ENCODE measurements at regions not wholly inside any gene's neighbourhood (a gene's known extent, or its start where the extent isn't known, plus 50 kb on each side); places are given as distances from the start of the nearest gene placed in this dataset.

DNA sequence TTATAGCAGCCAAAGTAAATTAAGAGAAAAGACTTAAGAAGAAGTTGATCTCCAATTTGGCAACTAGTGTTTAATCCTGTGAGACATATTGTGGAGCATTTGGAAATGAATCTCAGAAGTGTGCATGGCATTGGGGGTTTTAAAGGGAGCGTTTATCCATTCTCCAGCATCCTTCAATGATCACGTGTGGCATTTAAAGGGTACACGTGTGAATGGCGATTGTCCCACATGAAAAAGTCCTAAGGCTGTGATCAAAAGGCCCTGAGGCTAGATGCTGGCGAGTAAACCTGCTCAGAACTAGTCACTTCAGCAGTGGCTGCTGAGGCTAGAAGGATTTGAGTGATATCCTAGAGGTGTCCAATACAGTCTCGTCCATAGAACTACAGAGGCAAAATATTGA lies 315.6 kb upstream of the CDH9 start:
- ChIA-PET CTCF (no interaction called here), POLR2A (interaction anchor here (0.6 kb wide), 1 partner anchor 49 kb away, joined by 3 read pairs; no protein-coding TSS in a partner anchor)
- H3K9me3 Mint-ChIP-seq (ENCODE audit: low read depth) = peaks cover 4% of the 10 kb centered on the region
- no peaks in the 10 kb centered on the region for H3K27me3 Mint-ChIP-seq
- H3K4me3 Mint-ChIP-seq = no peak overlapping the region
- no peak overlapping the region for H3K27ac Mint-ChIP-seq
- no peaks in the 10 kb centered on the region for H3K36me3 Mint-ChIP-seq (ENCODE audit: low read depth)
- DNase-seq (no peak), ATAC-seq (no peak)
- intact Hi-C loops (cut with DNase I, micrococcal nuclease) = no loop called here
- no peaks in the 10 kb centered on the region for H3K4me1 Mint-ChIP-seq

DNA sequence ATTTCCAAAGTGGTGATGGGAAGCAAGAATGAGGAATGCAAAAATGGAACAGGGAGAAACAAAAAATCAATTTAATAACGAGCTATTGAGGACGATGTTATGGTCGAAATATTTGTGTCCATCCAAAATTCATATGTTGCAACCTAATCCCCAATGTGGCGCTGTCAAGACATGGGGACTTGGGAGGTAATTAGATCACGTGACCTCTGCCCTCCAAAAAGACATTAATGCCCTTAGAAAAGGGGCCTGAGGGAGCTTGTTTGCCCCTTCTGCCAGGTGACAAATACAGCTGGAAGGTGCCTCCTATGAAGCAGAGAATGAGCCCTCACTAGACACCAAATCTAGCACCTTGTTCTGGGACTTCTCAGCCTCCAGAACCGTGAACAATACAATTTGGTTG lies 315.2 kb upstream of the CDH9 start:
- no peaks in the 10 kb centered on the region for H3K36me3 Mint-ChIP-seq (ENCODE audit: low read depth)
- intact Hi-C loops (cut with DNase I, micrococcal nuclease) = no loop called here
- H3K4me1 Mint-ChIP-seq = no peaks in the 10 kb centered on the region
- no peaks in the 10 kb centered on the region for H3K27me3 Mint-ChIP-seq
- DNase-seq (no peak), ATAC-seq (no peak)
- H3K27ac Mint-ChIP-seq = no peak overlapping the region
- ChIA-PET CTCF (no interaction called here), POLR2A (interaction anchor here (0.6 kb wide), 1 partner anchor 49 kb away, joined by 3 read pairs; no protein-coding TSS in a partner anchor)
- H3K4me3 Mint-ChIP-seq = no peak overlapping the region
- H3K9me3 Mint-ChIP-seq (ENCODE audit: low read depth) = peaks cover 4% of the 10 kb centered on the region

DNA sequence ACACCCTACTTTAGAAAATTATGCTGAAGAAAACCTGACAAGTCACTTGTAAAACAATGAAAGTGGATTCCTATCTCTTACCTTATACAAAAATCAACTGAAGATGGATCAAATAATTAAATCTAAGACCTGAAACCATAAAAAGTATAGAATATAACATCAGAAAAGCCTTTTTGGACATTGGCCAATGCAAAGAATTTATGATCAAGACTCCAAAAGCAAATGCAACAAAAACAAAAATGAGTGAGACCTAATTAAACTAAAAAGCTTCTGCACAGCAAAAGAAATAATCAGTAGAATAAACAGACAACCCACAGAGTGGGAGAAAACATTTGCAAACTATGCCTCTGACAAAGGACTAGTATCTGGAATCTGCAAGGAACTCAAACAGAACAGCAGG lies 303.0 kb upstream of the CDH9 start:
- Mint-ChIP-seq H3K4me1 (no peaks in the 10 kb centered on the region), H3K27me3 (no peaks in the 10 kb centered on the region), H3K4me3 (no peak overlapping the region), H3K9me3 (ENCODE audit: low read depth) (peaks cover 17% of the 10 kb centered on the region), H3K36me3 (ENCODE audit: low read depth) (no peaks in the 10 kb centered on the region), H3K27ac (no peak overlapping the region)
- CTCF ChIA-PET = no interaction called here
- intact Hi-C loops (cut with DNase I, micrococcal nuclease) = no loop called here
- ATAC-seq = no peak
- POLR2A ChIA-PET = no interaction called here
- no peak for DNase-seq

DNA sequence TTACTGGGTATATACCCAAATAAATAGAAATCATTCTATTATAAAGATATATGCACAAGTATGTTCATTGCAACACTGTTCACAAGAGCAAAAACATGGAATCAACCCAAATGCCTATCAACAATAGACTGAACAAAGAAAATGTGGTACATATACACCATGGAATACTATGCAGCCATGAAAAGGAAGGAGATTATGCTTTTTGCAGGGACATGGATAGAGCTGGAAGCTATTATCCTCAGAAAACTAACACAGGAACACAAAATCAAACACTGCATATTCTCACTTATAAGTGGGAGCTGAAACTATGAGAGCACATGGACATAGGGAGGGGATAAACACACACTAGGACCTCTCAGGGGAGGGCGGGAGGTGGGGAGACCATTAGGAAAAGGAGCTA lies 298.4 kb upstream of the CDH9 start:
- intact Hi-C loops (cut with DNase I, micrococcal nuclease) = no loop called here
- no peak overlapping the region for H3K4me3 Mint-ChIP-seq
- H3K4me1 Mint-ChIP-seq = no peaks in the 10 kb centered on the region
- peaks cover 13% of the 10 kb centered on the region for H3K9me3 Mint-ChIP-seq (ENCODE audit: low read depth)
- H3K36me3 Mint-ChIP-seq (ENCODE audit: low read depth) = no peaks in the 10 kb centered on the region
- no peak overlapping the region for H3K27ac Mint-ChIP-seq
- POLR2A ChIA-PET = no interaction called here
- DNase-seq = no peak
- CTCF ChIA-PET = no interaction called here
- H3K27me3 Mint-ChIP-seq = no peaks in the 10 kb centered on the region
- ATAC-seq = no peak

DNA sequence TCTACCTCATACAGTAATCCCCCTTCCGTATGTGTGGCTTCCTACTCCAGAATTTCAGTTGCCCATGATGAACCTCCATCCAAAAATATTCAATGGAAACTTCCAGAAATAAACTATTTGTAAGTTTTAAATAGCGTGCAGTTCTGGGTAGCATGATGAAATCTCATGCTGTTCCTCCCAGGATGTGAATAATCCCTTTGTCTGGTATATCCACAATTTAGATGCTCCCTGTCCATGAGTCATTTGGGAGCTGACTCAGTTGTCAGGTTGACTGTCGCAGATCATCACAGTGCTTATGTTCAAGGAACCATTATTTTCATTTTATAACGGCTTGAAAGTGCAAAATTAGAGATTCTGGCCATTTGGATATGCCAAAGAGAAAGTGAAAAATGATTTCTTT lies 290.1 kb upstream of the CDH9 start:
- ChIA-PET POLR2A (no interaction called here), CTCF (no interaction called here)
- no peak overlapping the region for H3K27ac Mint-ChIP-seq
- H3K9me3 Mint-ChIP-seq (ENCODE audit: low read depth) = peaks cover 14% of the 10 kb centered on the region
- DNase-seq (no peak), ATAC-seq (no peak)
- no peaks in the 10 kb centered on the region for H3K27me3 Mint-ChIP-seq
- H3K4me3 Mint-ChIP-seq = no peak overlapping the region
- intact Hi-C loops (cut with DNase I, micrococcal nuclease) = no loop called here
- H3K4me1 Mint-ChIP-seq = no peaks in the 10 kb centered on the region
- H3K36me3 Mint-ChIP-seq (ENCODE audit: low read depth) = no peaks in the 10 kb centered on the region

DNA sequence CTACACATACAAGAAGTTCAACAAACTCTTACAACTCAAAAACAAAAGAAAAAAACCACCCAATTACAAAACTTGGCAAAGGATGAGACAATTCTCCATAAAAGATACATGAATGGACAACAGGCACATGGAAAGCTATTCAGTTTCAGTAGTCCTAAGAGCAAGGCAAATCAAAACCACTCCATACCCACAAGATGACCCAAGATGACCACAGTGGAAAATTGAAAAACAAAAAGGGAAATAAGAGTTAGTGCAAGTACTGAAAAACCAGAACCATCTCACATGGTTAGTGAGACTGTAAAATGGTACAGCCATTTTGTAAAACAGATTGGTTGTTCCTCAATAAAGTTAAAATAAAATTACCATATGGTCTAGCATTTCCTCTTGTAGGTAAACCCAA lies 287.1 kb upstream of the CDH9 start:
- ATAC-seq = no peak
- intact Hi-C loops (cut with DNase I, micrococcal nuclease) = no loop called here
- H3K27me3 Mint-ChIP-seq = no peaks in the 10 kb centered on the region
- no peak overlapping the region for H3K27ac Mint-ChIP-seq
- DNase-seq = no peak
- H3K4me3 Mint-ChIP-seq = no peak overlapping the region
- H3K4me1 Mint-ChIP-seq = no peaks in the 10 kb centered on the region
- H3K9me3 Mint-ChIP-seq (ENCODE audit: low read depth) = peaks cover 16% of the 10 kb centered on the region
- H3K36me3 Mint-ChIP-seq (ENCODE audit: low read depth) = no peaks in the 10 kb centered on the region
- ChIA-PET POLR2A (no interaction called here), CTCF (interaction anchor here (1.3 kb wide), 1 partner anchor 8 kb away, joined by 3 read pairs; no protein-coding TSS in a partner anchor)

DNA sequence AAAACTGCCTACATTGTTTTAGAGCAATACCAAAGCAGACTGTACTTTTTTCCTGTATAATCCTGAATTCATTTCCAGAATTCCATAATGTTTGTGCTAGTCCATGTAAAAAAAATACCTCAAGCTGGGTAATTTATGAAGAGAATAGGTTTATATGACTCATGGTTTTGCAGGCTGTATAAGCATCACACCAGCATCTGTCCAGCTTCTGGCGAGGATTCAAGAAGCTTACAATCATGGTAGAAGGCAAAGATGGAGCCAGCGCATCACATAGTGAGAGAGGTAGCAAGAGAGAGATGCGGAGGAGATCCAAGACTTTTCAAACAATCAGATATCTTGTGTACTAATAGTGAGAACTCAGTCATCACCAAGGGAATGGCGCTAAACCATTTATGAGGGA lies 280.3 kb upstream of the CDH9 start:
- H3K27ac Mint-ChIP-seq = no peak overlapping the region
- H3K36me3 Mint-ChIP-seq (ENCODE audit: low read depth) = no peaks in the 10 kb centered on the region
- H3K9me3 Mint-ChIP-seq (ENCODE audit: low read depth) = peaks cover 5% of the 10 kb centered on the region
- no peaks in the 10 kb centered on the region for H3K27me3 Mint-ChIP-seq
- intact Hi-C loops (cut with DNase I, micrococcal nuclease) = no loop called here
- H3K4me3 Mint-ChIP-seq = no peak overlapping the region
- DNase-seq (no peak), ATAC-seq (no peak)
- CTCF ChIA-PET = no interaction called here
- no peaks in the 10 kb centered on the region for H3K4me1 Mint-ChIP-seq
- POLR2A ChIA-PET = no interaction called here

DNA sequence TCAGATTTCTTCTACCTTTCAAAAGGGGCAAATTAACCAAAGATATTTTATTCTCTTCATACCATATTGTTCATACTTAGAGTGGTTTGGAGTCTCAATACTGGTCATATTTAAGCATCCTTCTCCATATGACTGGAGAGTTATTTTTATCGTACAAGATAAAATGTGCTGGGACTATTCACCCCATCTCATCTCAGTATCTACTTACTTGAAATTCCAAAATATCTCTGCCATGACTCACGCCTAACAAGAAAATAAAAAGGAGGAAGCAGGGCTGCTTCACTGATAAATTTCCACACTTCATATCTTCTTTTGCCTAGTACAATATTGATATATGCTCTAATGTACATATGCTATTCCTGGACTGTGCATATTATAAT lies 277.9 kb upstream of the CDH9 start:
- Mint-ChIP-seq H3K9me3 (ENCODE audit: low read depth) (peaks cover 5% of the 10 kb centered on the region), H3K27ac (no peak overlapping the region), H3K27me3 (no peaks in the 10 kb centered on the region), H3K4me3 (no peak overlapping the region), H3K4me1 (no peaks in the 10 kb centered on the region), H3K36me3 (ENCODE audit: low read depth) (no peaks in the 10 kb centered on the region)
- ATAC-seq (no peak), DNase-seq (no peak)
- POLR2A ChIA-PET = no interaction called here
- intact Hi-C loops (cut with DNase I, micrococcal nuclease) = no loop called here
- CTCF ChIA-PET = no interaction called here

DNA sequence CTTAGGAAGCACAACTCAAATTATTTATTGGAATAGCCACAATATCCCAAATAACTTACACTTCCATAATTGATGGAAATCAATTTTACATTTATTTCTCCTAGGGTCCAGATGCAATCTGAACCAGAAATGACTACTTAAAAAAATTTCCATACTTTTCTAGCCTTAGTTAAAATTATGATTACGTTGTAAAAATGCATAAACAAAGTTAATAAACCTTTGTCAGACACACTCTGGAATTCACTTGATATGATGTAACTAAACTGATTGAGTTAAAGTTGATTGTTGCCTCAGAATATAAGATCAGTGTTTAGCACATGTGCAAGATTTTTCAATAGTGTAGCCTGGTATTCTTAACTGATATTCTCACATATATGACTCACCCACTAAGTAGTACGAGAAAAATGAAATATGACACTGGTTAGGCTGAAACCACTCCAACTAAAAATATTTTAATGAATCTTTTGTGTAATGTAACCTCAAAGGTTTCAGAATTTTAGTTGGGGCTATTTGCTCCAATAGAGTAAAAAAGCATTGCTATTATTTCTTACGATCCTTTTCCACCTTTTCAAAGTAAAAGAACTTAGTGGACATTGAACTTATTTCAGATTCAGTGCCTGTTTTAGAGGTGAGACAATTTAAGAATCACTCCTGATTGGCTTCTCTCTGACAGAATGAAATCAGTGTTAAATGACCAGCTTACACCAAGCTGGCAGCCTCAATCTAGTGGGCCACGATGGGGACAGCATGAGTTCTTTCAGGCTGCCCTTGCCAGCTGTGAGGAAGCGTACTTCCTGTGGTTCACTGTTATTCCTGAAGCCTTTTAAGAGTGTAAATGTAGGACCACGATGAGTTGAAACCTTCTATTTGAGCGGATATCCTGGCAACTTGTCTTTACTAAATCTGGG lies 277.2 kb upstream of the CDH9 start:
- ChIA-PET CTCF (interaction anchor here (0.7 kb wide), 1 partner anchor 372 kb away, joined by 3 read pairs; no protein-coding TSS in a partner anchor), POLR2A (no interaction called here)
- ATAC-seq (no peak), DNase-seq (no peak)
- Mint-ChIP-seq H3K9me3 (ENCODE audit: low read depth) (peaks cover 7% of the 10 kb centered on the region), H3K27me3 (no peaks in the 10 kb centered on the region), H3K4me1 (no peaks in the 10 kb centered on the region), H3K36me3 (ENCODE audit: low read depth) (no peaks in the 10 kb centered on the region), H3K27ac (no peak overlapping the region), H3K4me3 (no peak overlapping the region)
- intact Hi-C loops (cut with DNase I, micrococcal nuclease) = no loop called here

DNA sequence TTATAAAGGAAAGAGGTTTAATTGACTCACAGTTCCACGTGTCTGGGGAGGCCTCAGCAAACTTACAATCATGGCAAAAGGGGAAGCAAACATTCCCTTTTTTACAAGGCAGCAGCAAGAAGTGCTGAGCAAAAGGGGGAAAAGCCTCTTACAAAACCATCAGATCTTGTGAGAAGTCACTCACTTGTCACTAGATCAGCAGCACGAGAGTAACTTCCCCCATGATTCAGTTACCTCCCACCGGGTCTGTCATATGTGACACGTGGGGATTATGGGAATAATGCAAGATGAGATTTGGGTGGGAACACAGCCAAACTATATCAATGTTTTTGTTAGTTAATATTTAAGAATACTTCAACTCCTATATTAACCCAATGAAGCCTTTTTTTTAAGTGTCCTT lies 275.2 kb upstream of the CDH9 start:
- H3K9me3 Mint-ChIP-seq (ENCODE audit: low read depth) = peaks cover 6% of the 10 kb centered on the region
- no peak overlapping the region for H3K27ac Mint-ChIP-seq
- no peak overlapping the region for H3K4me3 Mint-ChIP-seq
- no peaks in the 10 kb centered on the region for H3K4me1 Mint-ChIP-seq
- no peaks in the 10 kb centered on the region for H3K27me3 Mint-ChIP-seq
- intact Hi-C loops (cut with DNase I, micrococcal nuclease) = no loop called here
- ATAC-seq (no peak), DNase-seq (no peak)
- CTCF ChIA-PET = no interaction called here
- no peaks in the 10 kb centered on the region for H3K36me3 Mint-ChIP-seq (ENCODE audit: low read depth)
- POLR2A ChIA-PET = no interaction called here

DNA sequence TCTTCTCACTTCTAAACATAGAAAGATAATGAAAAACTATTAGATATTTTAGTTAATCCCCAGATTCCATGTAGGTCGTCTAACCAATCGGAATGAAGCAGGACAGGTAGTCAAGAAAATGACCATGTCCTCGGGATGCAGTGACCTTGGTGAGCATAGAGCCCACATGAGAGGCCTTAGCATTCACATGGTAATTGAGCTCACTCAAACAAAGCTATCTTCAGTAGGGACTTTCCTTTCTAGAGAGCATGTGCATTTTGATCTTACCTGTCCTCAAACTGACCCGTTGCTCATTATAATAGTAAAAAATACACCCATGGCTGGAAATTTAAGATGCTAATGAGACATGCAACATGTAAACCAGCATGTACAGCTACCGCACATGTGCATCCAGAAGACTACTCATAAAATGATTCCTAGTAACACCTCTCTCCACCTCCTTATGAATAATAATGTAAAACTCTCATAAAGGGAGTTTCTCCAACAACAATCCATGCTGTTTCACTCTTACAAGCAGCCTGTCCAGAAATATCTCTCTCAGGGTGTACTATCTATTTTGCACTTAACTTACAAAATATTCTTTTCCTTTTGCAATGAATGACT lies 274.0 kb upstream of the CDH9 start:
- intact Hi-C loops (cut with DNase I, micrococcal nuclease) = no loop called here
- ChIA-PET POLR2A (interaction anchor here (0.6 kb wide), 1 partner anchor 1858 kb away, joined by 7 read pairs; no protein-coding TSS in a partner anchor), CTCF (no interaction called here)
- Mint-ChIP-seq H3K9me3 (ENCODE audit: low read depth) (peaks cover 10% of the 10 kb centered on the region), H3K4me3 (no peak overlapping the region), H3K36me3 (ENCODE audit: low read depth) (no peaks in the 10 kb centered on the region), H3K4me1 (no peaks in the 10 kb centered on the region), H3K27me3 (no peaks in the 10 kb centered on the region), H3K27ac (no peak overlapping the region)
- ATAC-seq = no peak
- no peak for DNase-seq

DNA sequence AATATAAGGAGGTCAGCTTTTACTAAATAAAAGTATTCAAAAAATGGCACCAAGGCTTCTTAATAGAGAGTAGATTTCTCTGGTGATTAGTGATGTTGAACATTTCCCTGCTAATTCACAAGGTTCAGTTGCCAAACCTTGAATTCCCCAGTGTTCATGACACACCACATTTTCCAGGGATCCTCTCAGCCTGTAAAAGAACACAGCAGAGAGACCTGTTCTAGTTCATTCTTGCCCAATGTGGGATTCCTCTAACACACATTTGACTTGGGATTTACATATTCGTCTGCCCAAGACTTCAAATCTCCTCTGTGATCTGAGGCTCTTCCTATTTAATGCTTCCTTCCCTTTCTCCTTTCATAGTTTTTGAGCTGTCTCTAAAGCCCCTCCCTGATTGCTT lies 273.2 kb upstream of the CDH9 start:
- CTCF ChIA-PET = no interaction called here
- no peaks in the 10 kb centered on the region for H3K27me3 Mint-ChIP-seq
- H3K9me3 Mint-ChIP-seq (ENCODE audit: low read depth) = peaks cover 10% of the 10 kb centered on the region
- no peaks in the 10 kb centered on the region for H3K4me1 Mint-ChIP-seq
- no peak overlapping the region for H3K4me3 Mint-ChIP-seq
- no peak for ATAC-seq
- no peak overlapping the region for H3K27ac Mint-ChIP-seq
- intact Hi-C loops (cut with DNase I, micrococcal nuclease) = no loop called here
- no peak for DNase-seq
- H3K36me3 Mint-ChIP-seq (ENCODE audit: low read depth) = no peaks in the 10 kb centered on the region
- POLR2A ChIA-PET = no interaction called here

Measured in activated CD4-positive, alpha-beta T cell treated with anti-CD3 and anti-CD28 coated beads for 36 hours (primary cell).